Parathyroid adenoma (tissue), 2 donors: ENCODE measurements at regions not wholly inside any gene's neighbourhood (a gene's known extent, or its start where the extent isn't known, plus 50 kb on each side); places are given as distances from the start of the nearest gene placed in this dataset.

Source experiments
- H2AFZ ChIP-seq: fragments of 300-600 bp; sonication (generic); one replicate; pipeline ENCODE4 v1.7.0; 2017; ENCODE audit warnings: antibody characterized with exemption, mild to moderate bottlenecking
- H3K27ac ChIP-seq: fragments of 300-600 bp; sonication (generic); one replicate; pipeline ENCODE4 v1.7.0; 2017
- H3K27me3 ChIP-seq: fragments of 300-600 bp; sonication (generic); one replicate; pipeline ENCODE4 v1.7.0; 2017; ENCODE audit warnings: low read length; ENCODE audit not compliant: control insufficient read depth, insufficient read depth
- H3K36me3 ChIP-seq: fragments of 300-600 bp; sonication (generic); one replicate; pipeline ENCODE4 v1.7.0; 2017; ENCODE audit warnings: low read length; ENCODE audit not compliant: control insufficient read depth, insufficient read depth
- H3K4me1 ChIP-seq: fragments of 300-600 bp; sonication (generic); one replicate; pipeline ENCODE4 v1.7.0; 2017; ENCODE audit warnings: control low read depth
- H3K4me2 ChIP-seq: fragments of 300-600 bp; sonication (generic); one replicate; pipeline ENCODE4 v1.7.0; 2017; ENCODE audit warnings: low read length
- H3K4me3 ChIP-seq: fragments of 300-600 bp; sonication (generic); one replicate; pipeline ENCODE4 v1.7.0; 2017; ENCODE audit warnings: low read depth, low read length
- H3K79me2 ChIP-seq: fragments of 300-600 bp; sonication (generic); one replicate; pipeline ENCODE4 v1.7.0; 2017; ENCODE audit warnings: control low read depth
- H3K9ac ChIP-seq: fragments of 300-600 bp; sonication (generic); one replicate; pipeline ENCODE4 v1.7.0; 2017; ENCODE audit warnings: mild to moderate bottlenecking
- H3K9me3 ChIP-seq: fragments of 300-600 bp; sonication (generic); one replicate; pipeline ENCODE4 v1.7.0; 2017; ENCODE audit warnings: low read length; ENCODE audit not compliant: control insufficient read depth
- TF ChIP-seq, protein P1 (sequence below): fragments of 300-600 bp; sonication (generic); IDR thresholded peaks from one replicate; pipeline ENCODE4 v1.7.0; 2017; ENCODE audit warnings: antibody characterized with exemption, mild to moderate bottlenecking
- donor health status: primary hyperparathyroidism.

DNA sequence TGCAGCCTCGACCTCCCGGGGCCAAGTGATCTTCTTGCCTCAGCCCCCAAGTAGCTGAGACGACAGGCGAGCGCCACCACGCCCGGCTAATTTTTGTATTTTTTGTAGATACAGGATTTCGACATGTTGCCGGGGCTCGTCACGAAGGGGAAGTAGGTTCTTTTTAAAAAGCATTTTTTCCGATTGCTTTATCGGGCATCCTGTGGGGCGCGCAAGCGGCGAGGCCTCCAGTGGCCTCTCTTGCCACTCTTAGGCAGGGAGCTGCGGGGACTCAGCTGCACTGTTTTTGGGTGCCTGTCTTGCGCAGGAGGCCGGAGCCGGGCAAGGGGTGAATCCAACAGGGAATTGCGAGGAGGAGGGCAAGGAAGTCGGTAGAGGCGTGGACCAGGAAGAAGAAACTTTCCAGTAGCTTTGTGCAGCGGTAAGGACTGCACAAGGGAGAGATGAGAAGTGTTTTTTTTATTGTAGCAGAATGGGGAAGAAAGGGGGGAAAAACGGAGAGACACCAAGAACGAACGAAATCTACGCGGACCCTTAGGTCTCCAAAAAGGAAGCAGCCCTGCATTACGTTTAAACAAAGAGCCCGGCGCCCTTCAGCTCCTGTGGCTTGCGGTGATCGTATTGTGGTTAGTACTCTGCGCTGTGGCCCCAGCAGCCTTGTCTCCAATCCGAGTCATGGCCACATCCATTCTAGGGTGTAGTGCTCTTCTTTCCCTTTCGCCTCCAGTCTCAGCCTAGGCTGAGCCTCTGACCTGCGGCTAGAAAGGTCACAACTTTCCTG lies 164.8 kb downstream of the PPIAL4G start:
- Histone ChIP-seq H3K9ac (no peak overlapping the region), H3K4me3 (no peak overlapping the region), H3K27ac (no peak overlapping the region)

DNA sequence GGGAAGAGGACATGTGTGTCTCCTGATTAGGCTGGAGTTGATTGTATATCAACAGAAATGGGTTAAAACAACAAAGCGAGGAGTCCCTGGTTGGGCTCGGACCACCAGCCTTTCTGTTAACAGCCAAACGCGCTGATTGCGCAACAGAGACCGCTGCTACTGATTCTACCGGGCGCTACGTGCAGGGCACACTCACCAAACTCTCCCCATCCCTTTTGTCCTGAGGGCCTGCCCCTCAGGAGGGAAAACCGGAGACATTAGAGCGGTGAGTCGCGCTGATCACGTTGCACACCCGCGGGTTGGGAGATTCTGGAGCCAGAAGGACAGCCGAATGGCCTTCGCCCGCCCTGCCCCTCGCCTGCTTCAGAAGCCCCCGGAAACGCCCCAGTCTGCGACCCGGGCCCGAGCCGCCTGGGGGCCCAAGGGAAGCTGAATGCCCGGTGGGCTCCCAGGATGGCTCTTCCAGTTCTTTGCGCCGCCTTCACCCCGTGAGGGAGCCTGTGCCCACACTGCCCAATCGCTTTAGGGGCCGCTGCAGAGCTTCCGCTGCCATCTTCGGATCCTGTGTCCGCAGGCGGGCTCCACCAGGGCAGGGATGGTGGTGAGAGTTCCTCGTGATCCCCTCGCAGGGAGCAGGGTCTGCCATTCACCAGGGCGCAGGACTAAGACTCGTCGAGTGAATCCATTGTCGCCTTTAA lies 165.4 kb upstream of the NBPF11 start:
- no peaks in the 10 kb centered on the region for H3K36me3 ChIP-seq
- TF ChIP-seq, protein P1, sequence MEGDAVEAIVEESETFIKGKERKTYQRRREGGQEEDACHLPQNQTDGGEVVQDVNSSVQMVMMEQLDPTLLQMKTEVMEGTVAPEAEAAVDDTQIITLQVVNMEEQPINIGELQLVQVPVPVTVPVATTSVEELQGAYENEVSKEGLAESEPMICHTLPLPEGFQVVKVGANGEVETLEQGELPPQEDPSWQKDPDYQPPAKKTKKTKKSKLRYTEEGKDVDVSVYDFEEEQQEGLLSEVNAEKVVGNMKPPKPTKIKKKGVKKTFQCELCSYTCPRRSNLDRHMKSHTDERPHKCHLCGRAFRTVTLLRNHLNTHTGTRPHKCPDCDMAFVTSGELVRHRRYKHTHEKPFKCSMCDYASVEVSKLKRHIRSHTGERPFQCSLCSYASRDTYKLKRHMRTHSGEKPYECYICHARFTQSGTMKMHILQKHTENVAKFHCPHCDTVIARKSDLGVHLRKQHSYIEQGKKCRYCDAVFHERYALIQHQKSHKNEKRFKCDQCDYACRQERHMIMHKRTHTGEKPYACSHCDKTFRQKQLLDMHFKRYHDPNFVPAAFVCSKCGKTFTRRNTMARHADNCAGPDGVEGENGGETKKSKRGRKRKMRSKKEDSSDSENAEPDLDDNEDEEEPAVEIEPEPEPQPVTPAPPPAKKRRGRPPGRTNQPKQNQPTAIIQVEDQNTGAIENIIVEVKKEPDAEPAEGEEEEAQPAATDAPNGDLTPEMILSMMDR = no peak
- no peaks in the 10 kb centered on the region for H3K27me3 ChIP-seq
- H3K4me3 ChIP-seq = no peak overlapping the region
- H3K79me2 ChIP-seq = no peaks in the 10 kb centered on the region
- H3K4me1 ChIP-seq = no peaks in the 10 kb centered on the region
- H2AFZ ChIP-seq = no peak overlapping the region
- H3K9ac ChIP-seq = no peak overlapping the region
- peak overlapping the region; percentile 9 for H3K4me2 ChIP-seq
- H3K27ac ChIP-seq = no peak overlapping the region
- H3K9me3 ChIP-seq = no peaks in the 10 kb centered on the region

More for the DNA sequence above, 164.8 kb downstream of the PPIAL4G start:
- Histone ChIP-seq H3K79me2 (no peaks in the 10 kb centered on the region), H3K36me3 (no peaks in the 10 kb centered on the region), H2AFZ (no peak overlapping the region), H3K4me1 (no peaks in the 10 kb centered on the region), H3K4me2 (peak overlapping the region; percentile 9), H3K9me3 (no peaks in the 10 kb centered on the region), H3K27me3 (no peaks in the 10 kb centered on the region)
- TF ChIP-seq, protein P1 = no peak

DNA sequence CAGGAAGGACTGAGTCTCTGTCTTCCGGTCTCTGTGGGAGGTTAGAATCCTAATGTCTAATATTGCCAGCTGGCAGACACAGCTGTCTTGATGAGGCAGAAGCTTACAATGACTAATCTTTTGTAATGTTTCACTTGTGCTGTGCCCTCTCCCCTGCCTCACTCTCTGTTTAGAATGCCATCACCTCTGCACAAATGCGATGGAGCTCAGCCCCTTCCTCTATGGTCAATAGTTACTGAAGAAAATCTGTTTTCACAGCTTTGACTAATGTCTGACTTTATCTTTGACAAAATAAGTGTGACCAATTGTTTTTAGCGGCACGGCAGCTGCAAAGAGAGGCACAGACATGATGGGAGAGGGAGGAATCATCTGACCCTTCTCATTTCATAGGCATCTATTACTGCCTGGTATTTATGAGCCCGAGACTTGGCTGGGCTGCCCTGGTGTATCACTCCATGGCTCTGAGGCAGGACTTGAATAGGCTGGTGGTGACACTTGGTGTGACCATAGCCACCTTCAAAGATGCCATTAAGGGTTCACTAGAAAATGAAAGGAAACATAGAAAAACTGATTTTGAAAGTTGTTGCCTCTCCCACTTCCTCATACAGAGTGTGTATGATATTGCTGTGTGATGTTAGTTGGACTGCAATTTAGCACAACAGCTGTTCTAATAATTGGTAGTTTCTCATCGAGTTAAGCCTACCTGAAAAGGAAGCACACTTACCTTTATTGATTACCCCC lies 163.2 kb upstream of the NBPF11 start:
- Histone ChIP-seq H3K4me2 (no peak overlapping the region), H3K36me3 (no peaks in the 10 kb centered on the region), H3K4me1 (no peaks in the 10 kb centered on the region), H2AFZ (no peak overlapping the region), H3K27me3 (no peaks in the 10 kb centered on the region), H3K9me3 (no peaks in the 10 kb centered on the region), H3K9ac (no peak overlapping the region), H3K27ac (no peak overlapping the region), H3K4me3 (no peak overlapping the region), H3K79me2 (no peaks in the 10 kb centered on the region)
- TF ChIP-seq, protein P1 = no peak

DNA sequence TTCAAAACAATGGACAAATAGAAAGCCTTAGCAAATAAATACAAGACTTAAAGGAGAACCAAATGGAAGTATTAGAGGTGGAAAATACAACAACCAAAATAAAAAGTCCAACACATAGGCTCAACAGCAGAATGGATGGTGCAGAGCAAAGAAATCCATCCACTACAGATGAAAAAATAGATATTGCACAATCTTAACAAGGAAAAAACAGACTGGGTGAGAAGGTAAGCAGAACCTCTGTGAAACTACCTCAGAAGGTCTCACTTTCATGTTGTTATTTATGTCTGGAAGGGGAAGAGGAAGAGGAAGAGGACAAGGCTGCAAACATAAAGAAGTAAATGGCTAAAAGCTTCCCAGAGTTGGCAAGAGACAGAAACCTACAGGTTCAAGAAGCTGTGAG lies 158.7 kb upstream of the NBPF11 start:
- H3K4me3 ChIP-seq = no peak overlapping the region
- H3K9me3 ChIP-seq = no peaks in the 10 kb centered on the region
- no peak overlapping the region for H3K4me2 ChIP-seq
- TF ChIP-seq, protein P1 = no peak
- H3K27ac ChIP-seq = no peak overlapping the region
- no peaks in the 10 kb centered on the region for H3K27me3 ChIP-seq
- H3K79me2 ChIP-seq = no peaks in the 10 kb centered on the region
- H3K36me3 ChIP-seq = no peaks in the 10 kb centered on the region
- no peak overlapping the region for H3K9ac ChIP-seq
- H3K4me1 ChIP-seq = no peaks in the 10 kb centered on the region
- H2AFZ ChIP-seq = no peak overlapping the region
